ENCODE measurements at regions not wholly inside any gene's neighbourhood (a gene's known extent, or its start where the extent isn't known, plus 50 kb on each side); places are given as distances from the start of the nearest gene placed in this dataset.
A peak's percentile ranks its signal among the peaks of the same experiment; 100 is the strongest.
"Not testable (repeated sequence)": the region's sequence is repeated elsewhere in the genome, so short reads cannot be mapped to it uniquely, and the experiment has no call there.

GRCh38 chr21:23939369-23940065 lies 1667.8 kb downstream of the MRPL39 start:
- no peak for DNase-seq

DNA sequence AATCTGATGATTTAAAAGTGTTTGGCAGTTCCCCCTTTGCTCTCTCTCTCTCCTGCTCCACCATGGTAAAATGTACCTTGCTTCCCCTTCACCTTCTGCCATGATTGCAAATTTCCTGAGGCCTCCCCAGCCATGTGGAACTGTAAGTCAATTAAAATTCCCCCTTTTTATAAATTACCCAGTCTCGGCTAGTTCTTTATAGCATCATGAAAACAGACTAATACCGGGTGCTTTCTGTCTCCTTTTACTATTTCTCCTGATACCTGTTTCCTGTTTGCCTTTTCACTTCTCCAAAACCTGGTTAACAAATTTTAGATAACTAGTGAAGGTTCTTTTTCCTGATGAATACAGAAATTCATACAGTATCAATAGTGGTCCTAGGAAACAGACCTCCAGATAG lies 1670.3 kb downstream of the MRPL39 start:
- no peak for DNase-seq

DNA sequence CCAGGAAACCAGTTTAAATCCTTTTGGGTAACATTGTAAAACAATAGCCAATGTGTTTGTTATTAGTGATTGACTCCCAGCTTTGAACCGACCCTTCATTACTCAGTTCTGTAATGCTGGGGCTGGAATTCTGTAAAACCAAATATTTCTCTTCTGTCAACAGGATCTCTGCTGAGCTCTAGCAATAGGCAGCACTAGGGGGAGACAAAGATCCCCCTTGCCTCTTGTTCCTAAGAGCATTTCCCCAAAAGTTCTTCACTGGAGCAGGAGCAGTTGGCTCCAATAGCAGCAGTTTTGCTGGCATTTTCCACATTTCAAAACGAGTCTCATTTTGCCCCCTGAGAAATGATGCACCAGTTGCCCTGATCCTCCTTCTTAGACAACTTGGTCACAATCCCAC lies 1671.1 kb downstream of the MRPL39 start:
- no peak for DNase-seq

DNA sequence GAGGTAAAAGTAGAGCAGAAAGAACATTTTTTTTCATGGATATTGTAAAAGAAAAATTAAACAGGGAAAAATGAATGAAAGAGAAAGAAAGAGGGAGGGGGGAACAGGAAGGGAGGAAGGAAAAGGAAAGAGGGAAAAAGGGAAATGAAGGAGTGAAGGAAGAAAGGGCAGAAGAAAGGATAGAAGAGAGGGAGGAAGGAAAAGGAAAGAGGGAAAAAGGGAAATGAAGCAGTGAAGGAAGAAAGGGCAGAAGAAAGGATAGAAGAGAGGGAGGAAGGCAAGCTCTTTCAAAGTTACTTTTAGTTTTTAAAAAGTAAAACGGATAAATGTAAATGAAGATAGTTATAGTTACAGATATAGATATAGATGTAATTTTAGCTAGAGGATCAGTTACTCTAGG lies 1676.7 kb downstream of the MRPL39 start:
- no peak for DNase-seq

DNA sequence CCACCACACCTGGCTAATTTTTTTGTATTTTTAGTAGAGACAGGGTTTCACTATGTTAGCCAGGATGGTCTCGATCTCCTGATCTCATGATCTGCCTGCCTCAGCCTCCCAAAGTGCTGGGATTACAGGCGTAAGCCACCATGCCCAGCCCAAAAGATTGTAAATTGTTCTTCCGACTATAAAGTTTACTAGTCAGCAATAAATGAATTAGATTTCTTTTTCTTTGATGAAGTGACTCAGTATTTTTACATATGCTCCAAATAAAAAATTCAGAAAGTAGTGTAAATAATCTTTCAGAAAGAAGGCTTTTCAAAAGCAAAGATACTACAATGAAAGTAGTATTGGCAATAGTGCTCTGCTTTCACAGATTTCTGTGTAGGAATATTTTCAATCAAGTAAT lies 1680.9 kb downstream of the MRPL39 start:
- DNase-seq, result not testable (repeated sequence)

DNA sequence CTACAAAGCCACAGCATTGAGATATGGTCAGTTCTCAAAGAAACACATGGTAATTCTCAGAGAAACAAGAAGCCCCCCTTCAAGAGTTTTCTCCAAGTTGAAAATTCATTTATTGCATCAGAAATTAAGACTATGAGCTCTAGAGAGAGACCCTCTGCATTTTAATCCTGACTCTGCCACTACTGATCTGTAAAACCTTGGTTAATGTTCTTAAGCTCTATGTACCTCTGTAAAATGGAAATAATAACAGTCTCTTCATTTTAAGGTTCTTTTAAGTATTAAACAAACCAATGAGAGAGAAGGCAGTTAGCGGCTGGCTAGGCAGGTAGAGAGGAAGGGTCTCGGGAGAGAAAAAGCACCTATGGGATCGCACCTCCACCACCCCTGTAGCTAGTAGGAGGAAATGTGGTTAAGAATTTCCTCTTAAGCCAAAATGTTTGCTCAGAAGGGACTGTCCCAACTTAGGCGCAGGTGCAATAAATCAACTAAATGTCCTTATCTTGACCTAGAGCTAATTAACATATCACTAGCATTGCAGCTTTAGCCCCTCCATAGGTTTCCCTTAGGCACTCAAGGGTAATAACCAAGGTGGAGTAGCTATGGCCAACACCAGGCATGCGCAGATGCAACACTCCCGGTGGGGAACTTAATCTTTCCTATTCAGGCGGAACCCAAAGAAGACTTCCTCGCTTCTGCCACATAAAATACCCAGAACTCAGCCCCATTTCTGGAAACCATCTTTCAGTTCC lies 1685.4 kb downstream of the MRPL39 start:
- no peak for DNase-seq

- DNase-seq, result no peak
Measured at GRCh38 chr21:23900727-23901126, 1706.6 kb downstream of the MRPL39 start.

DNA sequence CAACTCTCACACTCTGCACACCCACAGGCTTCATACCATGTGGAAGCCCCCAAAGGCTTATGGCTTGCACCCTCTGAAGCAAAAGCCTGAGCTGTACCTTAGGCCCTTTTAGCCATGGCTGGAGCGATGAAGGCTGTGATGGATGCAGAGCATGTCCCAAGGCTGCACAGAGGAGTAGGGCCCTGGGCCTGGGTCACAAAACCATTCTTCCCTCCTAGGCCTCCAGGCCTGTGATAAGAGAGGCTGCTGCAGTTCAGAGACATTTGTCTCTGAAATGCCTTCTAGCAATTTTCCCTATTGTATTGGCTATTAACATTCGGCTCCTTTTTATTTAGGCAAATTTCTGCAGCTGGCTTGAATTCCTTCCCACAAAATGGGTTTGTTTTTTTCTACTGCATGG lies 1707.7 kb downstream of the MRPL39 start:
- DNase-seq, result no peak

- DNase-seq, result no peak
Measured at GRCh38 chr21:23890652-23891051, 1716.6 kb downstream of the MRPL39 start.

GRCh38 chr21:23887725-23888306 lies 1719.5 kb downstream of the MRPL39 start:
- no peak for DNase-seq

DNA sequence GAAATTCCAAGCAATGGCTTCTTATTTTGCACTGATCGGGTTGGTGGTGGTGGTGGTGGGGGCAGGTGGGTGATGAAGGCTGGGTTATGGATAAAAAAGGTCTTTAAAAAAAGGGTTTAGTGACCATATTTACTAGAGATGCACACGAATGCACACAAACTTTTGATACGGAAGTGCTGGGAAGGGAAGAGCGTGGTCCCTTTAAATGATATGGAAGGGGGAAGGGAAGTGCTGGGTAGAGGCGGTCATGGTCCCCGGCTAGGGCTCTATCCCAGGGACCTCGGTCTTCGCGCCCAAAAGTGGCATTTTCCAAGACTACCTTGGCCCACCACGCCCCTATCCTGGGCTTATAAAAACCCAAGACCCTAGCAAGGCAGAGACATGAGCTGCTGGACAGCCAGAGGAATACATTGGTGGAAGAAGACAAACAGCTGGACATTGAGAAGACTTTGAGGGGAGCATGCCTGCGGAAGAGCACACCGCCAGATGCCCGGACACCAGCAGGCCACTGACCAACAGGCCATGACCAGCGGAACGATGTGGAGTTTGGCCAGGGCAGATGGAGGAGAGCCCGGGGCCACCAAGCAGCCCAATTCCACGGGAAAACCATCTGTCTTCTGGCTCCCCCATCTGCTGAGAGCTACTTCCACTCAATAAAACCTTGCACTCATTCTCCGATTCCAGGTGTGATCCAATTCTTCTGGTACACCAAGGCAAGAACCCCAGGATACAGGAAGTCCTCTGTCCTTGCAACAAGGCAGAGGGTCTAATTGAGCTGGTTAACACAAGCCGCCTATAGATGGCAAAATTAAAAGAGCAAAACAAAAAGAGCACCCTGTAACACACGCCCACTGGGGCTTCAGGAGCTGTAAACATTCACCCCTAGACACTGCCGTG lies 1720.2 kb downstream of the MRPL39 start:
- no peak for DNase-seq

DNA sequence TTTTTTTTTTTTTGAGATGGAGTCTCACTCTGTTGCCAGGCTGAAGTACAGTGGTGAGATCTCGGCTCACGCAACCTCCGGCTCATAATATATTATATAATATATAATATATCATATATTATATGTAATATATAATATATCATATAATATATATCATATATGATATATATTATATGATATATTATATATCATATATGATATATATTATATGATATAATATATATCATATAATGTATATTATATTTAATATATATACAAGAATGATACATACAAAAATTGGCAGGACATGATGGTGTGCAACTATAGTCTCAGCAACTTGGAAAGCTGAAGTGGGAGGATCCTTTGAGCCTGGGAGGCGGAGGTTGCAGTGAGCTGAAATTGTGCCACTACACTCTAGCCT lies 1725.5 kb downstream of the MRPL39 start:
- no peak for DNase-seq

DNA sequence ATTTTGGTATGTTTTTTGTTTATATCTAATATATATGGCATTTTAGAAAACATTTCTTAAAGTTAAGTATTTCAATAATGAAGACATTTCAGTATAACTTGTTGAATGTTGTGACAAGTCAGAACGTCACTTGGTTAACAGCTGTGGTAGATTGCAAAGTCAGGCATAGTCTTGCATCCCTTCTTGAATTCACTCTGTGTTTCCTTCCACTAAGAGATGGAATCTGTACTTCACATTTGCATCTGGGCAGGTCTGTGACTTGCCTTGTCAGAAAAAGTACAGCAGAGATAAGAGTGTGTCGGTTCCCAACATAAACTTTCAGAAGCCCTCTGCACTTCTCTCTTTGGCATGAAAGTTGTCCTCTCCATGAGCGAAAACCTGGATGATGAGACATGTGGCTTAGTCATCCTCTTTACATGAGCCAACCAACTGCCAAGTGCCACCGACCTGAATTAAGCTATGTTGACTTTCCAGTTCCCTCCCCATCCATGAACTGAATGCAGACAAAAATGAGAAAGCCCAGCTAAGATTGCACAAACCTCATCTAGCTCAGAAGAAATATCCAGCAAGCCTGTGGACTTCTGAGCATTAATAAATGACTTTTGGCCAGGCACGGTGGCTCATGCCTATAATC lies 1730.2 kb downstream of the MRPL39 start:
- DNase-seq, result no peak

- DNase-seq, result no peak
Measured at GRCh38 chr21:23874271-23874670, 1733.0 kb downstream of the MRPL39 start.

DNA sequence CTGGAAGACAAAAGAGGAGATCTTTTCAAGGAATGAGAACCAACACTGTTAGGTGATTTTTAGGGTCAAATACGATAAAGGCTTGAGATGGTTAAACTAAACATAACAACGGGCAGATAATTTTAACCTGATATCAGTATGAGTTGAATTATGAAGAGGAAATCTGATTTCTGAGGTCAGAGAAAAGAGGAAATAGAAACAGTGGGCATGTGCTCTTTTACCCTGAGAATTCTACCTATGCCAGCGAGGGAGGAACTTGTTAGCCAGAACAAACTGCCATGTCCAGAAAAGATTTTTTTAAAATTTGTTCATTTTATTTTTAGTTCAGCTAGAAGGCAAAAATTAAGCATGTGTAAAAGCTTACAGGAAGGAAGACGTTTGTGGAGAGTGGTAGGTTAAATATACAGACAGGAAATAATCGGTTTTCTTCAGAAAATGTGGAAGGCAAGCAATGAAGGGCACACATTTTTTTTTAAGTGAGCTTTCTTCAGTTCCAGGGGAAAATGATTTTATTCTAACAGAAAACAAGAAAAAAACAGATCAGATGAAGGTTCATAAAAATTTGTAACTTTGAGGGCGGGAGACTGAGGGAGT lies 1745.3 kb downstream of the MRPL39 start:
- DNase-seq, result no peak

GRCh38 chr21:23858878-23859277 lies 1748.4 kb downstream of the MRPL39 start:
- DNase-seq, result no peak

DNA sequence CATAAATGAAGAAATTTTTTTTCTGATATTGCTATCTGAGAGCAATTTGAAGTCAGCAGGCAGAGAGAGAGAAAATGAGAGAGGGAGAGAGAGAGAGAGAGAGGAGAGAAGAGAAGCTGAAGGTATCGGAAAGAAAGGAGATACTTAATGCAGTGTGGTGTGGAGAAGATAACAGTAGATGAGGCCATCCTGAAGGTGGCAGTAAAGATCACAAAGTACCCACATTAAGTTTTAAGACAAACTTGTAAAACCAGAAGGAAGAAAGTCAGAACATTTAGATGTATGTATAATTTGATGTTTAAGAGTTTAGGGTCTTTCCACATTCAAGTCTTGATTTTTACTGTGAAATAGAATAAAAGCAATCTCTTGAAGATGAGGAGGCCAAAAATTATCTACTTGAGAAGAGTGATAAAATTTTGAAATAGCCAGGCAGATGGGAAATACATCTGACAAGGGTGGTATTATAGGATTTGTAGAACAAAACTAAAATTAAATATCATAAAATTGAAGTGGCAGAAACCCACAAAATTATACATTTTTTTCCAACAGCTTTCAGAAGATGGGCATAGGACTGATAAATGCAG lies 1753.4 kb downstream of the MRPL39 start:
- DNase-seq, result no peak

DNA sequence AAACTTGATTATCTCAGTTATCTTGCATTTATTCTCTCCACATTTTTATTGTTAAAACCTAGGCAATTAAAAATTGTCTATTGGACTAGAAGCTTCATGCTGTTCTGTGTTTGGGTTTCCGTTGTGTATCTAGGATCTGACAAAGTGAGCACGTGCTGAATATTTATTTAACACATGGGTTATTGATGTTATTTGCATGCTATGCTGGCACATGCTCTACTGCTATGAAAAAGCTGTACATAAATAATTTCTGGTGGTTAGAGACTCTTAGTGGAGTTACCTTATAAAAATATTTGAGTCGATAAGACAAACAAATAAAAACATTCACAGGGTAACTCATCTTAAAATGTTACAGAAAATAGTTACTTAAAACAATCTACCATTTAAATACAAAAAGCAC lies 1769.7 kb downstream of the MRPL39 start:
- DNase-seq, result no peak

- DNase-seq, result no peak
Measured at GRCh38 chr21:23822760-23823159, 1784.5 kb downstream of the MRPL39 start.

DNA sequence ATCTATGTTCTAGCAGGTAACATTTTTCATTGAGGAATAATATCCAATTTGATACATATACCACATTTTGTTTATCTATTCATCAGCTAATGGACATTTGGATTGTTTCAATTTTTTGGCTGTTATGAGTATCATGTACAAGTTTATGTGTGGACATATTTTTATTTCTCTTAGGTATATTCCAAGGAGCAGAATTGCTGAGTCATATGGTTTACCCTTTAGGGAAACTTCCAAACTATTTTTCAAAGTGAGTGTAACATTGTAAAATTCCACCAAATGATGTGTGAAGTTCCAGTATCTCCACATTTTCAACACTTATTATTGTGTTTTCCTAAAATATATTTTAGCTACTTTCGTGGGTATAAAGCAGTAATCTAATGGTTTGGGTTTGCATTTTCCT lies 1789.9 kb downstream of the MRPL39 start:
- DNase-seq, result no peak

- no peak for DNase-seq
Measured at GRCh38 chr21:23812485-23812884, 1794.8 kb downstream of the MRPL39 start.

DNA sequence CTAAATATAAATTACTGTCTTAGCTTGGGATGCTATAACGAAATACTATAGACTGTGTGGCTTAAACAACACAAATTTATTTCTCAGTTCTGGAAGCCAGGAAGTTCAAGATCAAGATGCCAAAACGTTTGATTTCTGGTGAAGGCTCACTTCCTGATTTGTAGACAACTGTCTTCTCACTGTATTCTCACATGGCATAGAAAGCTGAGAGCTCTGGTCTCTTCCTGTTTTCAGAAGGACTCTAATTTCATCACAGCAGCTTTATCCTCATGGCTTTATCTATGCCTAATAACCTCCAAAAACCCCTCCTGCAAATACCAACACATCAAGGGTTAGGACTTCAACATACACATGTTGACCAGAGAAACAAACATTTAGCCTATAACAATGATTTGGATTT lies 1795.5 kb downstream of the MRPL39 start:
- peak; percentile 80 for DNase-seq

All from SIG-M5 (cell line).